Forelimb muscle (tissue), 1 donor: ENCODE measurements at regions not wholly inside any gene's neighbourhood (a gene's known extent, or its start where the extent isn't known, plus 50 kb on each side); places are given as distances from the start of the nearest gene placed in this dataset.
A peak's percentile ranks its signal among the peaks of the same experiment; 100 is the strongest.

Experiments
- DNase-seq: peaks from one replicate; pipeline ENCODE4 v3.0.0-alpha.2; 2013; ENCODE audit warnings: low read depth

- DNase-seq, result no peak
Measured at GRCh38 chr5:60185231-60186099, 291.9 kb upstream of the PDE4D start.

GRCh38 chr5:60184606-60185005, 291.1 kb upstream of the PDE4D start:
- no peak for DNase-seq

GRCh38 chr5:60183881-60184280, 290.4 kb upstream of the PDE4D start:
- no peak for DNase-seq

GRCh38 chr5:60178101-60178500, 284.6 kb upstream of the PDE4D start:
- no peak for DNase-seq

- DNase-seq, result no peak
Measured at GRCh38 chr5:60177596-60177995, 284.1 kb upstream of the PDE4D start.

- no peak for DNase-seq
Measured at GRCh38 chr5:60173667-60174066, 280.1 kb upstream of the PDE4D start.

GRCh38 chr5:60163762-60164161, 270.2 kb upstream of the PDE4D start:
- no peak for DNase-seq

- DNase-seq, result no peak
Measured at GRCh38 chr5:60162441-60162840, 268.9 kb upstream of the PDE4D start.

GRCh38 chr5:60161340-60161934, 267.9 kb upstream of the PDE4D start:
- DNase-seq, result no peak

- DNase-seq, result no peak
Measured at GRCh38 chr5:60149081-60149480, 255.6 kb upstream of the PDE4D start.

- no peak for DNase-seq
Measured at GRCh38 chr5:60148366-60148765, 254.8 kb upstream of the PDE4D start.

GRCh38 chr5:60147791-60148190, 254.3 kb upstream of the PDE4D start:
- DNase-seq, result no peak

GRCh38 chr5:60143942-60144549, 250.5 kb upstream of the PDE4D start:
- DNase-seq, result peak; percentile 17

GRCh38 chr5:60141119-60141518, 247.6 kb upstream of the PDE4D start:
- DNase-seq, result no peak

- DNase-seq, result no peak
Measured at GRCh38 chr5:60136841-60137240, 243.3 kb upstream of the PDE4D start.

GRCh38 chr5:60131504-60131903, 238.0 kb upstream of the PDE4D start:
- no peak for DNase-seq

- no peak for DNase-seq
Measured at GRCh38 chr5:60125636-60126035, 232.1 kb upstream of the PDE4D start.

- no peak for DNase-seq
Measured at GRCh38 chr5:60102961-60103693, 209.6 kb upstream of the PDE4D start.

- DNase-seq, result no peak
Measured at GRCh38 chr5:60101573-60101972, 208.0 kb upstream of the PDE4D start.

- DNase-seq, result no peak
Measured at GRCh38 chr5:60092671-60093422, 199.3 kb upstream of the PDE4D start.

GRCh38 chr5:60086583-60086982, 193.1 kb upstream of the PDE4D start:
- DNase-seq, result no peak

GRCh38 chr5:60084226-60084625, 190.7 kb upstream of the PDE4D start:
- DNase-seq, result no peak
